ENCODE measurements at regions not wholly inside any gene's neighbourhood (a gene's known extent, or its start where the extent isn't known, plus 50 kb on each side); places are given as distances from the start of the nearest gene placed in this dataset.

GRCh38 chr1:60699325-60699724, 383.0 kb upstream of the NFIA start (continued):
- no peak for TF ChIP-seq REST (IDR thresholded peaks at IDR 0.05)

- TF ChIP-seq RAD21 (IDR thresholded peaks at IDR 0.05), result no peak
- no peak for TF ChIP-seq HNF4G (IDR thresholded peaks at IDR 0.05)
- no peak for TF ChIP-seq CTCF (IDR thresholded peaks at IDR 0.05; ENCODE audit: low read depth, low read length, missing input control)
- no peak for TF ChIP-seq EGR1 (IDR thresholded peaks at IDR 0.05; ENCODE audit: low read depth in 2 of 2)
- no peak for TF ChIP-seq MAX (IDR thresholded peaks at IDR 0.05)
- no peak for TF ChIP-seq TAF1 (conservative IDR thresholded peaks at IDR 0.05)
- no peak for TF ChIP-seq ZBTB33 (IDR thresholded peaks at IDR 0.05)
- no peak for TF ChIP-seq SP1 (IDR thresholded peaks at IDR 0.05)
- no peak for TF ChIP-seq FOXA1 (IDR thresholded peaks at IDR 0.05)
- no peak for TF ChIP-seq JUND (IDR thresholded peaks at IDR 0.05)
- TF ChIP-seq YY1 (IDR thresholded peaks at IDR 0.05), result no peak
- no peak for TF ChIP-seq ATF3 (IDR thresholded peaks at IDR 0.05)
- TF ChIP-seq FOXA2 (IDR thresholded peaks at IDR 0.05), result no peak
- no peak for TF ChIP-seq RXRA (IDR thresholded peaks at IDR 0.05)
- no peak for TF ChIP-seq REST (IDR thresholded peaks at IDR 0.05)
- no peak for TF ChIP-seq GABPA (IDR thresholded peaks at IDR 0.05 in 1 of 2, conservative IDR thresholded peaks at IDR 0.05 in 1 of 2)
- no peak for TF ChIP-seq NR2F2 (IDR thresholded peaks at IDR 0.05)
- peaks cover 0 to 6% (median 2%) of the 10 kb centered on the region in 4 donors for H3K9me3 ChIP-seq (ENCODE audit: control insufficient read depth in 4 of 4, low read length in 3 of 4)
- H3K27ac ChIP-seq (ENCODE audit: low read depth in 1 of 2, low read length in 2 of 2), result no peak overlapping the region
- H3K9ac ChIP-seq (ENCODE audit: low read depth in 1 of 2, low read length in 2 of 2), result no peak overlapping the region
- no peaks in the 10 kb centered on the region for H3K4me1 ChIP-seq (ENCODE audit: control insufficient read depth in 4 of 4, insufficient read depth in 4 of 4, low read length in 3 of 4)
- DNase-seq (ENCODE audit: low spot score), result no peak
- no peaks in the 10 kb centered on the region for H3K27me3 ChIP-seq (ENCODE audit: control insufficient read depth in 4 of 4, insufficient read depth in 4 of 4, low read length in 3 of 4)
- 55% methylated on average over 4 of the region's 4 CpGs for WGBS
- no peak overlapping the region for H3K4me3 ChIP-seq (ENCODE audit: low read depth in 1 of 3, low read length in 3 of 3)
- no peaks in the 10 kb centered on the region for H3K36me3 ChIP-seq (ENCODE audit: control insufficient read depth in 4 of 4, insufficient read depth in 3 of 4, low read depth in 1 of 4, low read length in 3 of 4)
These were observed 385.0 kb upstream of the NFIA start for GRCh38 chr1:60697204-60697994.
